ENCODE measurements at regions not wholly inside any gene's neighbourhood (a gene's known extent, or its start where the extent isn't known, plus 50 kb on each side); places are given as distances from the start of the nearest gene placed in this dataset.

GRCh38 chr2:63767307-63767706 lies 74.4 kb upstream of the UGP2 start:
- no peak overlapping the region for H3K4me3 Mint-ChIP-seq
- H3K36me3 Mint-ChIP-seq (ENCODE audit: low read depth) = no peaks in the 10 kb centered on the region
- CTCF ChIA-PET = no interaction called here
- no peak for TF ChIP-seq CTCF (IDR thresholded peaks at IDR 0.05)
- H3K4me3 ChIP-seq (ENCODE audit: low read length) = no peak overlapping the region
- DNase-seq (no peak), ATAC-seq (ENCODE audit: poor library complexity) (no peak)
- no peaks in the 10 kb centered on the region for H3K4me1 ChIP-seq (ENCODE audit: insufficient read depth, low read length)
- peaks cover 0 to 11% of the 10 kb centered on the region in 2 experiments for H3K9me3 ChIP-seq (ENCODE audit: control insufficient read depth in 1 of 2, insufficient read depth in 1 of 2, low read length in 2 of 2)
- no peak overlapping the region for H3K27ac ChIP-seq (ENCODE audit: low read depth in 1 of 2, low read length in 2 of 2)
- POLR2A ChIA-PET = no interaction called here
- H3K4me1 Mint-ChIP-seq (ENCODE audit: low read depth) = no peaks in the 10 kb centered on the region
- no peaks in the 10 kb centered on the region for H3K27me3 Mint-ChIP-seq
- intact Hi-C loops (cut with DNase I, micrococcal nuclease) = no loop called here
- no peak overlapping the region for H3K27ac Mint-ChIP-seq
- H3K36me3 ChIP-seq (ENCODE audit: insufficient read depth, low read length) = no peaks in the 10 kb centered on the region
- H3K9me3 Mint-ChIP-seq = peaks cover 7% of the 10 kb centered on the region
- no peaks in the 10 kb centered on the region for H3K27me3 ChIP-seq (ENCODE audit: control insufficient read depth in 1 of 2, insufficient read depth in 2 of 2, low read length in 2 of 2)

- H3K27me3 ChIP-seq (ENCODE audit: control insufficient read depth in 1 of 2, insufficient read depth in 2 of 2, low read length in 2 of 2) = no peaks in the 10 kb centered on the region
- no peak overlapping the region for H3K27ac ChIP-seq (ENCODE audit: low read depth in 1 of 2, low read length in 2 of 2)
- no peak for ATAC-seq (ENCODE audit: poor library complexity)
- Mint-ChIP-seq H3K36me3 (ENCODE audit: low read depth) (no peaks in the 10 kb centered on the region), H3K27me3 (no peaks in the 10 kb centered on the region), H3K27ac (no peak overlapping the region), H3K9me3 (peaks cover 7% of the 10 kb centered on the region), H3K4me1 (ENCODE audit: low read depth) (no peaks in the 10 kb centered on the region), H3K4me3 (no peak overlapping the region)
- DNase-seq = no peak
- intact Hi-C loops (cut with DNase I, micrococcal nuclease) = no loop called here
- no peaks in the 10 kb centered on the region for H3K36me3 ChIP-seq (ENCODE audit: insufficient read depth, low read length)
- POLR2A ChIA-PET = no interaction called here
- H3K9me3 ChIP-seq (ENCODE audit: control insufficient read depth in 1 of 2, insufficient read depth in 1 of 2, low read length in 2 of 2) = peaks cover 0 to 11% of the 10 kb centered on the region in 2 experiments
- H3K4me1 ChIP-seq (ENCODE audit: insufficient read depth, low read length) = no peaks in the 10 kb centered on the region
- CTCF ChIA-PET = no interaction called here
- TF ChIP-seq CTCF (IDR thresholded peaks at IDR 0.05) = no peak
- no peak overlapping the region for H3K4me3 ChIP-seq (ENCODE audit: low read length)
These were observed 73.6 kb upstream of the UGP2 start for GRCh38 chr2:63768051-63768450.

- DNase-seq = no peak
- TF ChIP-seq CTCF (IDR thresholded peaks at IDR 0.05) = no peak
- Histone ChIP-seq H3K4me1 (ENCODE audit: insufficient read depth, low read length) (no peaks in the 10 kb centered on the region), H3K36me3 (ENCODE audit: insufficient read depth, low read length) (no peaks in the 10 kb centered on the region), H3K27me3 (ENCODE audit: control insufficient read depth in 1 of 2, insufficient read depth in 2 of 2, low read length in 2 of 2) (no peaks in the 10 kb centered on the region), H3K4me3 (ENCODE audit: low read length) (no peak overlapping the region), H3K9me3 (ENCODE audit: control insufficient read depth in 1 of 2, insufficient read depth in 1 of 2, low read length in 2 of 2) (peaks cover 0 to 11% of the 10 kb centered on the region in 2 experiments), H3K27ac (ENCODE audit: low read depth in 1 of 2, low read length in 2 of 2) (no peak overlapping the region)
- Mint-ChIP-seq H3K9me3 (peaks cover 7% of the 10 kb centered on the region), H3K4me1 (ENCODE audit: low read depth) (no peaks in the 10 kb centered on the region), H3K36me3 (ENCODE audit: low read depth) (no peaks in the 10 kb centered on the region), H3K27ac (no peak overlapping the region), H3K4me3 (no peak overlapping the region), H3K27me3 (no peaks in the 10 kb centered on the region)
- no peak for ATAC-seq (ENCODE audit: poor library complexity)
- ChIA-PET POLR2A (no interaction called here), CTCF (no interaction called here)
- intact Hi-C loops (cut with DNase I, micrococcal nuclease) = no loop called here
These were observed 71.8 kb upstream of the UGP2 start for GRCh38 chr2:63769915-63770314.
